HG02884 (cell line): ENCODE measurements at regions not wholly inside any gene's neighbourhood (a gene's known extent, or its start where the extent isn't known, plus 50 kb on each side); places are given as distances from the start of the nearest gene placed in this dataset.

Experiments used
- ATAC-seq: cut with Tn5 transposase; IDR thresholded peaks from one replicate; pipeline ENCODE4 v1.9.1; 2021; ENCODE audit warnings: mild to moderate bottlenecking, moderate library complexity; ENCODE audit not compliant: unreplicated experiment

GRCh38 chr12:97082029-97082428 lies 175.0 kb downstream of the NEDD1 start:
- ATAC-seq = no peak

- ATAC-seq = no peak
These were observed 186.2 kb downstream of the NEDD1 start for GRCh38 chr12:97093187-97093683.

- ATAC-seq = no peak
These were observed 190.7 kb downstream of the NEDD1 start for GRCh38 chr12:97097734-97098133.

GRCh38 chr12:97109441-97109840 lies 202.4 kb downstream of the NEDD1 start:
- ATAC-seq = no peak

- ATAC-seq = no peak
These were observed 205.1 kb downstream of the NEDD1 start for GRCh38 chr12:97112136-97112535.

- no peak for ATAC-seq
These were observed 211.8 kb downstream of the NEDD1 start for GRCh38 chr12:97118796-97119375.

GRCh38 chr12:97127061-97127460 lies 220.0 kb downstream of the NEDD1 start:
- ATAC-seq = no peak

GRCh38 chr12:97131220-97131981 lies 224.3 kb downstream of the NEDD1 start:
- no peak for ATAC-seq

- no peak for ATAC-seq
These were observed 225.2 kb downstream of the NEDD1 start for GRCh38 chr12:97132270-97132669.

- no peak for ATAC-seq
These were observed 227.4 kb downstream of the NEDD1 start for GRCh38 chr12:97134495-97134894.

- no peak for ATAC-seq
These were observed 233.3 kb downstream of the NEDD1 start for GRCh38 chr12:97140355-97140754.

GRCh38 chr12:97142737-97143410 lies 235.8 kb downstream of the NEDD1 start:
- no peak for ATAC-seq

GRCh38 chr12:97148941-97149559 lies 242.0 kb downstream of the NEDD1 start:
- ATAC-seq = peak; percentile 99

GRCh38 chr12:97151481-97151880 lies 244.4 kb downstream of the NEDD1 start:
- ATAC-seq = no peak

- ATAC-seq = no peak
These were observed 252.3 kb downstream of the NEDD1 start for GRCh38 chr12:97159377-97159776.

- no peak for ATAC-seq
These were observed 253.2 kb downstream of the NEDD1 start for GRCh38 chr12:97160277-97160676.

GRCh38 chr12:97162173-97162572 lies 255.1 kb downstream of the NEDD1 start:
- no peak for ATAC-seq

GRCh38 chr12:97164936-97165335 lies 257.9 kb downstream of the NEDD1 start:
- ATAC-seq = no peak

- no peak for ATAC-seq
These were observed 260.5 kb downstream of the NEDD1 start for GRCh38 chr12:97167598-97167997.

GRCh38 chr12:97168804-97169203 lies 261.7 kb downstream of the NEDD1 start:
- ATAC-seq = no peak

- ATAC-seq = no peak
These were observed 263.0 kb downstream of the NEDD1 start for GRCh38 chr12:97169889-97170567.
